Hematopoietic multipotent progenitor cell treated with erythropoietin and hydrocortisone succinate and interleukin-3 and kit ligand, for 17 days (in vitro differentiated cells): ENCODE measurements at regions not wholly inside any gene's neighbourhood (a gene's known extent, or its start where the extent isn't known, plus 50 kb on each side); places are given as distances from the start of the nearest gene placed in this dataset.

Source experiments
- DNase-seq: peaks from one replicate; pipeline ENCODE4 v3.0.0-alpha.2; 2015; ENCODE audit warnings: low spot score

GRCh38 chr3:117954131-117954530 is 1080.5 kb downstream of the IGSF11 start:
- DNase-seq, result no peak

DNA sequence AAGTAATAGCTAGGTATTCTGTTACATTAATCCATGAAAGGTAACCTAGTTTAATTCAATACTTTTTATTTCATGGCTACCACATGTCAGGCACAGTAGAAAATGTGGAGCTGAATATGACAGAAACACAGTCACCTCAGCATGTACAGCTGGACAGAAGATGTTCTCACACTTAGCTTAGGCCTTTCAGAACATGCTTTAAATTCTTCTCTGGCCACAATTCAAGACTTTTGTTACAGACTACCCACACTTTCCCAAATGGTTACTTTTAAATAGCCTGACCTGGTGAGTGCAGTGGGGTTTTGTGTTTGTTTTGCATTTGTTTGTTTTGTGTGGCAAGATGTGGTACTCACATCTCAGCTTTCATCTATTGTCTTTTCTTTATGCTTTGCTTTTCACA is 1079.5 kb downstream of the IGSF11 start:
- DNase-seq, result no peak

- DNase-seq, result no peak
These were observed 1076.6 kb downstream of the IGSF11 start for GRCh38 chr3:117958027-117958426.

DNA sequence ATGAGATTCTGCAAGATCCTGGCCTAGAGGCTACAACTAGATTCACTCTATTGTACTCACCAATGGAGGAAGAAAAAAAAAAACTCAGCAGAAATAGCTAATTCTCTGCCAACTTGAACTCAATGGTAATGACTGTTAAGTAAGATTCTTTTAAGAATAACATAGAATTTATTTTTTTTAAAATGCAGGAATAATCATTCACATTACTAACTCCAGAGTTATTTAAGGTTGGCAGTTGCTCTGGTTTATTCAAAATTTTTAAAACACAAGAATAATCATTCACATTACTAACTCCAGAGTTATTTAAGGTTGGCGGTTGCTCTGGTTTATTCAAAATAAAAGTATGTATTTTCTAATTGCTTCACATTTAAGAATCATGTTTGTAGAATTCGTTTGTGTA is 1071.9 kb downstream of the IGSF11 start:
- DNase-seq, result no peak

GRCh38 chr3:117963858-117964257 is 1070.8 kb downstream of the IGSF11 start:
- DNase-seq, result no peak

DNA sequence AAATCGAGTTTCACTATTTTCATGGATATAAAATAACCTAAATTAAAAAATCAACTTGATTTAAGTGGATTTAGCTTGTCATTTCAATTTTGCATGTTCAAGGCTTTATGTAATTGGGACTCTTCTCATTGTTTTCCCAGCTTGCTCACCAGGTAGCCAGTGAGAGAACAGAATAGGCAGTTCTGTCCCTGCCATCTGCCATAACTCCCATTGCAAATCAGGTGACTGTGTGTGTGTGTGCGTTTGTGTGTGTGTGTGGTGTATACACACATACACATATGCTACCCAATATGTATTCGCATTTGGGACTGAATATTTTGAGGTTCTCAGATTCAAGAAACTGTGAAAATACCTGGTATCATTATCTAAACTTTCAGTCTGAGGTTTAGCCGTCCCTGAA is 1069.8 kb downstream of the IGSF11 start:
- no peak for DNase-seq

DNA sequence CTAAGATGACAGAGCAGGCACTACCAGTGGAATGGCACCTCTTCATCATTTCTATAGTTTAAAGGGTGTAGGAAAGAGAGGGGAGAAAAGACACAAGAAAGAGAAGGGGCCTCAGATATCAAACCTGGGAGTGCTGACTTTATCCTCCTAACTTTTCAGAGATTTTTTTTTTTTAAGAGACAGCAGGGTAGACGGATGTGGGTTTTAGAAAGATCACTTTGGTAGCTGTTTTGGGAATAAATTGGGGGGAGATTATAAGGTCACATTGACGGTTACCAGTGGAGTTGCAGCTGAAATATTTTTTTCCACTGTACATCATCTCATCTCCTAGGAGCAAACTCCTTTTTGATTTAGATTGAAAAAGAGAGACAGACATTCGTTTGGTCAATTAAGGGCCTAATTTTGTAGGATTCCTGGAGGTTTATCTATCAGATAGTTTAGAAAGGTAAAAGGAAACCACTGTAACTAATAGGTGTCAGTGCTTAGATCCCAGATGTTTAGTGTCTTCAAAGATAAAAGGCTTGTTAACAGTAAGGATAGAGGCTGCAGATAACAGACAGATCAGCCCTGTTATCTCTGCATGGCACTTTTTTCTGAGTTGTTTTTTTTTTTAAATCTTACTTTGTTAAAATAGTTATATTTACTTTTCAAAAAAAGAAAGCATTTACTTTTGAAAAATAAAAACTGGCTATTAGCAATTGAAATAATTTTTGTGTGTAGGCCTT is 1057.0 kb downstream of the IGSF11 start:
- DNase-seq, result no peak

GRCh38 chr3:117979466-117979865 is 1055.2 kb downstream of the IGSF11 start:
- no peak for DNase-seq

DNA sequence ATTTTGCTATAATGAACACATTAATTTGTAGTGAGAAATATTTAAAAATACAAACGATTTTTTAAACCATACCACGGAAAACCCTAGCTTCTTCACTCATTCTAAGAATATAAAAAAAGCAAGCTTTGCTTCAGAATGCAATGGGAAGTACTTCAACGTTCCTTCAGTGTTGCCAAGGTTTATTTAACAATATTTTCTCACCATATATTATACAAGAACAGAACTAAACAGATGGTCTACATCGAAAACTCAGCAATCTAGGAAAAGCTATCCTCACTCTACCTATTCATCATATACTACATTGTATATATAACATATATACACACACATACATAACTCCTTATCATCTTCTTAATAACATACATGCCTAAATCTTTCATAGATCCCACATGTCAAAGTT is 1047.4 kb downstream of the IGSF11 start:
- DNase-seq, result no peak

GRCh38 chr3:117989982-117990381 is 1044.7 kb downstream of the IGSF11 start:
- DNase-seq, result no peak

DNA sequence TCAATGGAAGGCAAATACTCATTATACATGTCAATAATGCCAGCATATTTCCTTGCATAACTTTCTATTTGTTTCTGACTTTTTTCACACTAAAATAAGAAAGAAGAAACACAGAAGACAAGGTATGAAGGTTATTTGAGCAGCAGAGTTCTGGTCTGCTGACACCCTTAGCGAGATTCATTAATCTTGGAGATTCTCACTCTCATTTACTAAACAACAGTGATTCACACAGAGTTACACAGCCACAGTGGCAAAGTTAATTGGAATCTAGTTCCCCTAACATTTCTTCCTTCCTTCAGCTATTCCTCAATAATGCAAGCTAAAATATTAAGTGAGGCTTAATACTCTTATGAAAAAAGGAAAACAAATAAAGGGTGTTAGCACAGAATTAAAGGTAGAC is 1044.0 kb downstream of the IGSF11 start:
- no peak for DNase-seq

- no peak for DNase-seq
These were observed 1038.7 kb downstream of the IGSF11 start for GRCh38 chr3:117995842-117996437.

DNA sequence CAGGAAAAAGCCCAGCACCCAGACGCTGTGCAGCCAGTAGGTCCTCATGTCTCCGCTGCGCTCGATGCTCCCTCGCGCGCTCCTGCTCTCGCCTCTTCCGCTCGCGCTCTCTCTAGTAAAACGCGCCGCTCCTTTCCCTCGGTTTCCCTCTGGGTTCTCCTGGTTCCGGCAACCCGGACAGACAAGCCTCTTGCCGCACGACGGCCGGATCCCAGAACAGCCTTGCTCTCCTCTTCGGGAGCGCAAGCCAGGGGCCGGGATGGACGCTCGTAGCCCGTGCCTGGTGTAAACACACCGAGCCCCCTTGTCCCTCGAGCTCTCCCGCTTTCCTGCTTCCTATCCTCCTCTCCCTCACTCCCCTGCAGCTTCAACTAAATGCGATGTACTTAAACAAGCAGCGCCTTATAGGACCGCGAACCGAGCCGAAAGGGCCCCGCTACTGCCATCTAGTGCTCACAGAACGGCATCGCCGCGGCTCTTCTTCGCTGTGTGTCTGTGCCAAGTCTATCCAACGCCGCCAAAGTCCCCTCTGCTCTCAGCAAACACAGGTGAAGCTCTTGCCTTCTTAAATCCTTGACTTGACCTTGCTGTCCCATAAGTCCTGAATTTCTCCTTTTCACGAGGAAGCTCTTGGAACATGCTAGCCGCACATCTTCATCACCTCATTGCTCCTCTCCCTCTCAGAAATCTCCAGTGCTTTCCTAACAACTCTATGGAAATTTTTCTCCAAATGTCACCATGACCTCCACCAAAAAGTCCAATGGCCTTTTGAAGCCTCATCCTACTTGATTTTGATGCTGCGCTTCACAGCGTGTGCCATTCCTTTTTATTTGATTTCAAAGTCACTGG is 1037.2 kb downstream of the IGSF11 start:
- DNase-seq, result peak; percentile 5

DNA sequence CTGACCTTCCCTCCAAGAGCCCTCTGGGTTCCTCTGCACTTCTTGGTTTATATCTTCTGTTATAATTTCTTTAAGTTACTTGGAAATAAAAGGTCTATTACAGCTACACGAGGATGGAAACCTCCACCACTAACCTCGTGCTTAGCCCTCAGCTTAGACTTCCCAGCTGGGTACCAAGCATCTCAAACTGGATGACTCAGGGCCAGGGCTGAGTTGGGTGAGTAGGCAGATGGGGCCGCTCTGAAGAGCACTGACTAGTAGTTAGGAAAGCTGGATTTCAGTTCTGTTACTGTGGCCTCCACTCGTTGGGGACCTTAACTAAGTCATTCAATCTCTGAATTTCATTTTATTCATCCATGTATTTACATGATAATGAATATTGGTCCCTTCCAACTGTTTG is 1036.6 kb downstream of the IGSF11 start:
- no peak for DNase-seq

DNA sequence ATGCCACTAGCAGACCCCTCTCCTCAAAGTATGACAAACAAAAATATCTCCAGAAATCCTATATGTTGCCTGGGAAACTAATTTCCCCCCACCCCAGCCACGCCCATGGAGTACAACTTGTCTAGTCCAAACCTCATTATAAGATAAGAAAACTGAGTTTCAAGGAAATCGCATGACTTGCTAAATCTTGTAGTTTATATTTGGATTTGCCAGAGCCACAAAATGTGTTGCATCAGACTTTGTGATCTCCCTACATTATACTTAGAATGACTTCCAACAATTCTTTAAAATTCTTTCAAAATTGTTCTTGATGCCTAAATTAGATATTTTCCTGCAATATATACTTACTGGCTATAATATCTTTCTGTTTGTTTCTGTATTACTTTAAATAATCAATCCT is 1034.4 kb downstream of the IGSF11 start:
- DNase-seq, result no peak

DNA sequence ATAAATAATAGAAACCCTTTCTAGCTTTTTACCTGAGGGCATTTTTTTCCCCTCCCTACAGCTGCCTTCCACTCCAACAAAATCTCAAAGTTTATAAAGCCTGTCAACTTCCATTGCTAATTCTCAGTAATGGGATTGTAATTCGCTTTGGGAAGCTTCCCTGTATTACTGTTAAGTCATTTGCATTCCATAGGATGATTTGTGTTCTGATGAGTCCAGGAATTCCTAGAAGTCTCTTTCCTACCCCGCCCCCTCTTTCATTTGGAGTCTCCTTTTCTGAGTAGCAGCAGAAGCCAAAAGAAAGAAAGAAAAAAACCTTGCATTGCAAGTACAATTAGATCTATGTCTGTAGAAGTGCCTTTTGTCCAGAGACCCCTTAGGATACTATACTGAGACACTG is 1033.3 kb downstream of the IGSF11 start:
- DNase-seq, result no peak

DNA sequence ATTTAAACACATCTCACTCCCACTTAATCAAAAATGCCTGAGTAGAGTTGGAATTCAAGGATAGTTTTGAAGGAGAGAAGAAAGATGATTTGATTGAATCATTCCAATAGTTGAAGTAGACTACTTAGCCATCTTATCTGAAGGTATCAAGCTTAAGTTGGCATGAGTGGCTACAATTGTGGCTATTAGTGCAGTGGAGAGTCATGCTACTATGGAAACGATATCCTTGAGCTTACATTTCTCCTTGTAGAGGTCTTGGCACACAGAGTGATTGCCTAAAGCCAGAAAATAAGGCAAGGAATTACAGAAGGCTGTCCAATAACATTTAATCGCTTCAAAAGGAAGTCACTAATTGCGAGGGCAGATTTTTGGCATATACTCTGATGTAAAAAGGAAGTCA is 1022.7 kb downstream of the IGSF11 start:
- DNase-seq, result no peak

DNA sequence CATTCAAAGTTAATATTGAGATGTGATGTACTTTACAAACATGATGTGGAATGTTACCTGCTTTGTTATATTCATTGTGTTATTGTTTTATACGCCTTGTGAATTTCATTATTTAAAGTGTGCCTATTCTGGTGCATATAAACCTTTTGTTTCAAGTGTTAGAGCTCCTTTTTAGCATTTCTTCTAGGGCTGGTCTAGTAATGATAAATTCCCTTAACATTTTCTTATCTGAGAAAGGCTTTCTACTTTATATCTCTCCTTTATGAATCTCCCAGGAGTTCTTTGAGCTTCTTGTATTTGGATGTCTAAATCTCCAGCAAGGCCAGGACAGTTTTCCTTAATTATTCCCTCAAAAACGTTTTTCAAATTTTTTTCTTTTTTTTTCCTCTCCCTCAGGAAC is 1005.6 kb downstream of the IGSF11 start:
- no peak for DNase-seq

DNA sequence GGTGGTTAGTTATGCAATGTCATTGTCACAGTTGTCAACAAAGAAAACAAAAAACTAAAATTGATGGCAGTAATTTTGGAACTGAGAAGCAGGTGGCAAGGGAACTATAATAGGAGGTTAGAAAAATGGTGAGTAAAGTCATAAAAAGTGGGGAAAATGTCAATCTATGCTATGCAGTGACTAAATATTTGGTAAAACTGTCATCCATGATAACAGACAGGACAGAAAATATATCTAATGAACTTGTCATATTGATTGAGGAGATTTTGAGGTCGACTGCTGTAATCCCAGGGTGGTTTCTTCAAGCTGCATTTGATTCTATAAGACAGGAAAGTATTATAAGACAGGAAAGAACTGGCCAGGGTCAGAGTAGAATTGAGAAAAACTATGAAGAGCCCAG is 998.4 kb downstream of the IGSF11 start:
- DNase-seq, result no peak

GRCh38 chr3:118055381-118055780 is 979.3 kb downstream of the IGSF11 start:
- no peak for DNase-seq

DNA sequence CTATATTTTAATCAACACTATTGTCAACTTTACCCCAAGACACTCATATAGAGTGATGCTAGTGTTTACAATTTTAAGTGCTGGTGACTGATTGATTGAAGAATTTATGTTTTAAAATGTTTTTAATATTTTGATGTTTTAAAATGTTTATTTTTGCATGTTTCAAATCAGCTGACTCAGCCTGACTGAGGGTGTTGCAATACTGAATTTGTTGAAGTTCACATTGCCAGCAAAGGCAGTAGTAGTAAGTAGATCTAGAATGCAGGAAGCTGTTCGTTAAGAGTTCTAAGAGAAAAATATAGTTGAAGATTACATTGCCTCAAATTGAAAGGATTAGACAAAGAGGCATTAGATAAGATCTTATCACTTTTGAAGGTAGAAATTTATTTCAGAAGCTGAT is 977.6 kb downstream of the IGSF11 start:
- no peak for DNase-seq

DNA sequence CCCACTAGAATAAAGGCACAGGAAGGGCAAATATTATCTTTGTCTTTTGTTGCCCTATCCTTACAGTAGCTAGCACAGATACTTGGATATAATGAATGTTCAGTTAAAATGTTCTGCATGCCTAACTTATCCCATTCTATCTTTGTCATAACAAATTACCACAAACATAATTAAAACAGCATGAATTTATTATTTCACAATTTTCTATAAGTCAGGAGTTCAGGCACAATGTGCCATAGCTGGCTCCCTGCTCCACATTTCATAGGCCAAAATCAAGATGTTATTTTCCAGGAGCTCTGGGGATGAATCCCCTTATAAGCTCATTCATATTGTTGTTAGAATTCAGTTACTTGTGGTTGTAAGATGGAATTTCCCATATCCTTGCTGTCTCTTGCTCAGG is 975.5 kb downstream of the IGSF11 start:
- DNase-seq, result no peak

DNA sequence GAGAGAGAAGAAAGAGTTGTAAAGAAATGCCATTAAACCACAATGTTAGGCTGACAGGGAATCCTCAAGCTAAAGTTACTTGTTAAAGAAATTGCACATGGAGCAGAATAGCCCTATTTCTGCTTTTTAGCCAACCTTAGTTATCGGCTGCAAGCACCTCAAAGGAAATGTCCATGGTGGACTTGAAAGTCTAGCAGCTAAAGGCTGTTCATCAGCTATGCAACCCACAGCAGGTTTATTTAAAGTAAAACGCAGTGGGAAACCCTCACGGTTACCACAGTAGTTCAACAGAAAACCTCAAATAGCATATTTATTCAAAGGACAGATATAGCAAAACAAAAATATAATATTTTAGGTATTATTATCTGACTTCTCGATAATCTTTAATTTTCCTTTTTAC is 967.2 kb downstream of the IGSF11 start:
- no peak for DNase-seq
